Loucy (cell line): ENCODE measurements at regions not wholly inside any gene's neighbourhood (a gene's known extent, or its start where the extent isn't known, plus 50 kb on each side); places are given as distances from the start of the nearest gene placed in this dataset.
"Not testable (repeated sequence)": the region's sequence is repeated elsewhere in the genome, so short reads cannot be mapped to it uniquely, and the experiment has no call there.

Experiments
- H2AFZ ChIP-seq: fragments of 200-600 bp; sonication (generic); 2 replicates; pipeline ENCODE4 v1.6.0; 2016; ENCODE audit warnings: antibody characterized with exemption, mild to moderate bottlenecking, low read length, moderate library complexity
- H3F3A ChIP-seq: fragments of 200-600 bp; 2 replicates; pipeline ENCODE4 v1.6.0; 2016; ENCODE audit warnings: antibody characterized with exemption, low read depth, mild to moderate bottlenecking
- H3K27me3 ChIP-seq: fragments of 200-600 bp; sonication (generic); 2 replicates; pipeline ENCODE4 v1.6.1; 2014; ENCODE audit warnings: low read length, mild to moderate bottlenecking; ENCODE audit not compliant: insufficient read depth, poor library complexity, severe bottlenecking
- H3K36me3 ChIP-seq: fragments of 200-600 bp; sonication (generic); 2 replicates; pipeline ENCODE4 v1.6.1; 2016; ENCODE audit warnings: low read length; ENCODE audit not compliant: insufficient read depth
- H3K4me1 ChIP-seq: fragments of 200-600 bp; sonication (generic); 2 replicates; pipeline ENCODE4 v1.5.1; 2014; ENCODE audit warnings: low read length, mild to moderate bottlenecking; ENCODE audit not compliant: insufficient read depth, poor library complexity, severe bottlenecking
- H3K4me2 ChIP-seq: fragments of 200-600 bp; sonication (generic); 2 replicates; pipeline ENCODE4 v1.6.0; 2014; ENCODE audit warnings: antibody characterized with exemption, low read length, low read depth, mild to moderate bottlenecking; ENCODE audit not compliant: poor library complexity, severe bottlenecking
- H3K4me3 ChIP-seq: fragments of 200-600 bp; sonication (generic); 2 replicates; pipeline ENCODE4 v1.5.1; 2014; ENCODE audit warnings: low read length, mild to moderate bottlenecking, mixed read lengths; ENCODE audit not compliant: poor library complexity, severe bottlenecking
- H3K79me2 ChIP-seq: fragments of 200-600 bp; sonication (generic); 2 replicates; pipeline ENCODE4 v1.6.1; 2014; ENCODE audit warnings: low read length; ENCODE audit not compliant: insufficient read depth
- H3K9ac ChIP-seq: fragments of 200-600 bp; sonication (generic); 2 replicates; pipeline ENCODE4 v1.6.0; 2014; ENCODE audit warnings: mild to moderate bottlenecking, low read depth, low read length, moderate library complexity; ENCODE audit not compliant: poor library complexity, severe bottlenecking
- H3K9me2 ChIP-seq: fragments of 200-600 bp; sonication (generic); replicated peaks from 2 replicates; pipeline ENCODE4 v1.6.1; 2016; ENCODE audit warnings: low read depth, low read length, mixed read lengths
- H3K9me3 ChIP-seq: fragments of 200-600 bp; sonication (generic); 2 replicates; pipeline ENCODE4 v1.6.1; 2014; ENCODE audit warnings: mild to moderate bottlenecking, antibody characterized with exemption, low read length, low read depth; ENCODE audit not compliant: insufficient read depth
- H4K20me1 ChIP-seq: fragments of 200-600 bp; sonication (generic); 2 replicates; pipeline ENCODE4 v1.6.0; 2014; ENCODE audit warnings: antibody characterized with exemption, low read length, mild to moderate bottlenecking; ENCODE audit not compliant: insufficient read depth, poor library complexity, severe bottlenecking
- EZH2phosphoT487 ChIP-seq: fragments of 200-600 bp; IDR thresholded peaks from 2 replicates; pipeline ENCODE4 v1.6.1; 2018; ENCODE audit warnings: antibody characterized with exemption, mild to moderate bottlenecking, moderate library complexity, borderline replicate concordance
- TF ChIP-seq, protein P1 (sequence below): fragments of 200-600 bp; sonication (generic); conservative IDR thresholded peaks from 2 replicates; pipeline ENCODE4 v1.5.1; 2014; ENCODE audit warnings: mild to moderate bottlenecking, antibody characterized with exemption, low read length

DNA sequence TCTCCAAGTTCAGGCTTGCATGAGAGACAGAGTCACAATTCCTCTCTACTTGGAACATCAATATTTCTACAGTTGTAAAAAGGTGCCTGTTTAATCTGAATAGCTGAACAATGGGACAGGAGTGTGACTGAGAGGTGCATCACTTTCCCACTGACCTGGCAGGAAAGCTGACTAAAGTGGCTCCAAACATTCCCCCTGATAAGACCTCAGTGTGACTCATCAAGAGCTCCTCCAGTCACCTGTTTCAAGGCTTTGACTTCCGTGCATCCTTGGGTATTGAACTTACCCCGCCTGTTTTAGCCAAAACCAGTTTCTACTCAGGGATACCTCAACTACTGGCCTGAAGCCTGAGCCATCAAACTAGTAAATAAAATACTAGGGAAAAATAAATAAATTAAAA lies 453.9 kb upstream of the DDX18 start:
- H2AFZ ChIP-seq, result no peak overlapping the region
- H3K9me2 ChIP-seq, result no peaks in the 10 kb centered on the region
- H3F3A ChIP-seq, result no peaks in the 10 kb centered on the region
- no peaks in the 10 kb centered on the region for H4K20me1 ChIP-seq
- no peaks in the 10 kb centered on the region for H3K79me2 ChIP-seq
- H3K4me3 ChIP-seq, result no peak overlapping the region
- H3K9me3 ChIP-seq, result no peaks in the 10 kb centered on the region
- no peak overlapping the region for H3K9ac ChIP-seq
- H3K4me1 ChIP-seq, result no peaks in the 10 kb centered on the region
- TF ChIP-seq, protein P1, sequence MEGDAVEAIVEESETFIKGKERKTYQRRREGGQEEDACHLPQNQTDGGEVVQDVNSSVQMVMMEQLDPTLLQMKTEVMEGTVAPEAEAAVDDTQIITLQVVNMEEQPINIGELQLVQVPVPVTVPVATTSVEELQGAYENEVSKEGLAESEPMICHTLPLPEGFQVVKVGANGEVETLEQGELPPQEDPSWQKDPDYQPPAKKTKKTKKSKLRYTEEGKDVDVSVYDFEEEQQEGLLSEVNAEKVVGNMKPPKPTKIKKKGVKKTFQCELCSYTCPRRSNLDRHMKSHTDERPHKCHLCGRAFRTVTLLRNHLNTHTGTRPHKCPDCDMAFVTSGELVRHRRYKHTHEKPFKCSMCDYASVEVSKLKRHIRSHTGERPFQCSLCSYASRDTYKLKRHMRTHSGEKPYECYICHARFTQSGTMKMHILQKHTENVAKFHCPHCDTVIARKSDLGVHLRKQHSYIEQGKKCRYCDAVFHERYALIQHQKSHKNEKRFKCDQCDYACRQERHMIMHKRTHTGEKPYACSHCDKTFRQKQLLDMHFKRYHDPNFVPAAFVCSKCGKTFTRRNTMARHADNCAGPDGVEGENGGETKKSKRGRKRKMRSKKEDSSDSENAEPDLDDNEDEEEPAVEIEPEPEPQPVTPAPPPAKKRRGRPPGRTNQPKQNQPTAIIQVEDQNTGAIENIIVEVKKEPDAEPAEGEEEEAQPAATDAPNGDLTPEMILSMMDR, result no peak
- TF ChIP-seq EZH2phosphoT487, result no peak
- H3K4me2 ChIP-seq, result no peak overlapping the region
- no peaks in the 10 kb centered on the region for H3K27me3 ChIP-seq
- no peaks in the 10 kb centered on the region for H3K36me3 ChIP-seq

DNA sequence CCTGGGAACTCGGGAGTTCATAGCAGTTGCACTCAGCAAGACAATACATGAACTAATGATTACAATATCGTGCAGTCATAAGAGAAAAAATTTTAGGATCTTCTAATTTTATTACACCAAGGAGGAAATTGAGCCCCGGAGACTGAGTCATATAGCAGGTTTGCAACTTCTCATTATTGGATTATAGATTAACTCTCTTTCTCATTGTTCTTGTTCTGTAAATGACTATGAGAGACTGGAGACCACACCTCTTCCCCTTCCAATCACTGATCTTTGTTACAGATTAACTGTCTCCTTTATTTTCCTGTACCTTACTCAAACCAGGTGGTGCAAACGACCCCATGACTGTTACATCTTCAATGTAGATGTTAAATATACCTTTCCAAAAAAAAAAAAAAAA lies 435.8 kb upstream of the DDX18 start:
- Histone ChIP-seq H3K4me1 (no peaks in the 10 kb centered on the region), H2AFZ (no peak overlapping the region), H3K9ac (no peak overlapping the region), H3F3A (no peaks in the 10 kb centered on the region), H3K9me3 (no peaks in the 10 kb centered on the region), H3K27me3 (no peaks in the 10 kb centered on the region), H4K20me1 (no peaks in the 10 kb centered on the region), H3K4me2 (no peak overlapping the region), H3K36me3 (no peaks in the 10 kb centered on the region), H3K79me2 (no peaks in the 10 kb centered on the region), H3K9me2 (no peaks in the 10 kb centered on the region), H3K4me3 (no peak overlapping the region)
- TF ChIP-seq EZH2phosphoT487, result no peak
- TF ChIP-seq, protein P1, result no peak

DNA sequence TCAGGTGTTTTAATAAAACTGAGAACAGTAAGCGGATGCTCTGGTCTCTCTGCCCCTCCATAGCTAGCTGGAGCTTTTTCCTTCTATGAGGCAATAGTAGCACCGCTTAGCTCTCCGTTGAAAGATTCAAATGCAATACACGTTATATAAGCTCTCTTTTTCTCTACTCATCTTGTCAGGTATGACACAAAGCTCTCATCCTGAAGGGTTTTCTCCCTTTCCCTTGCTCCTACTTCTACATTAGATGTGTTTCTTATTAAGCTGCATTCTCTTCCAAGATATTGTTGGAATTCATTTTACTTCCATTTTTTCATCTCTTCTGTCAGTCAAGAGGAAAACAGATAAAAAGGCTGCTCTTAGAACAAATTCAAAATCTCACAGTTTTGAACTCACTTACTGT lies 434.6 kb upstream of the DDX18 start:
- no peaks in the 10 kb centered on the region for H3F3A ChIP-seq
- H3K9ac ChIP-seq, result no peak overlapping the region
- H4K20me1 ChIP-seq, result no peaks in the 10 kb centered on the region
- H3K36me3 ChIP-seq, result no peaks in the 10 kb centered on the region
- H3K4me3 ChIP-seq, result no peak overlapping the region
- no peaks in the 10 kb centered on the region for H3K27me3 ChIP-seq
- no peak overlapping the region for H3K4me2 ChIP-seq
- H3K9me2 ChIP-seq, result no peaks in the 10 kb centered on the region
- H3K9me3 ChIP-seq, result no peaks in the 10 kb centered on the region
- TF ChIP-seq EZH2phosphoT487, result no peak
- TF ChIP-seq, protein P1, result no peak
- no peaks in the 10 kb centered on the region for H3K4me1 ChIP-seq
- H2AFZ ChIP-seq, result no peak overlapping the region
- H3K79me2 ChIP-seq, result no peaks in the 10 kb centered on the region

DNA sequence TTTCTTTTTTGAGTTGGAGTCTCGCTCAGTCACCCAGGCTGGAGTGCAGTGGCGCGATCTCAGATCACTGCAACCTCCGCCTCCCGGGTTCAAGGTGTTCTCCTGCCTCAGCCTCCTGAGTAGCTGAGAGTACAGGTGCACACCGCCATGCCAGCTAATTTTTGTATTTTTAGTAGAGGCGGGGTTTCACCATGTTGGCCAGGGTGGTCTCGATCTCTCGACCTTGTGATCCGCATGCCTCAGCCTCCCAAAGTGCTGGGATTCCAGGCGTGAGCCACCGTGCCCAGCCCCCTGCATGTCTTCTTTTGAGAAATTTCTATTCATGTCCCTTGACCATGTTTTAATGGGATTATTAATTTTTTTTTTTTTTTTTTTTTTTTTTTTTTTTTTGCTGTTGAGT lies 430.5 kb upstream of the DDX18 start:
- not testable (repeated sequence) for H3K4me2 ChIP-seq, H3K79me2 ChIP-seq, H3K9ac ChIP-seq, H3K9me2 ChIP-seq, H3K9me3 ChIP-seq, H3K4me1 ChIP-seq, H3F3A ChIP-seq, H3K4me3 ChIP-seq, H4K20me1 ChIP-seq, H2AFZ ChIP-seq, H3K27me3 ChIP-seq, H3K36me3 ChIP-seq
